Left renal cortex interstitium (tissue), 4 donors: ENCODE measurements at regions not wholly inside any gene's neighbourhood (a gene's known extent, or its start where the extent isn't known, plus 50 kb on each side); places are given as distances from the start of the nearest gene placed in this dataset.

Experiments used
- DNase-seq, 4 donors: peaks; one replicate each; pipeline ENCODE4 v3.0.0-alpha.2; 2013; ENCODE audit warnings: low read depth in 4 of 4, low spot score in 2 of 4, missing footprints in 1 of 4

DNA sequence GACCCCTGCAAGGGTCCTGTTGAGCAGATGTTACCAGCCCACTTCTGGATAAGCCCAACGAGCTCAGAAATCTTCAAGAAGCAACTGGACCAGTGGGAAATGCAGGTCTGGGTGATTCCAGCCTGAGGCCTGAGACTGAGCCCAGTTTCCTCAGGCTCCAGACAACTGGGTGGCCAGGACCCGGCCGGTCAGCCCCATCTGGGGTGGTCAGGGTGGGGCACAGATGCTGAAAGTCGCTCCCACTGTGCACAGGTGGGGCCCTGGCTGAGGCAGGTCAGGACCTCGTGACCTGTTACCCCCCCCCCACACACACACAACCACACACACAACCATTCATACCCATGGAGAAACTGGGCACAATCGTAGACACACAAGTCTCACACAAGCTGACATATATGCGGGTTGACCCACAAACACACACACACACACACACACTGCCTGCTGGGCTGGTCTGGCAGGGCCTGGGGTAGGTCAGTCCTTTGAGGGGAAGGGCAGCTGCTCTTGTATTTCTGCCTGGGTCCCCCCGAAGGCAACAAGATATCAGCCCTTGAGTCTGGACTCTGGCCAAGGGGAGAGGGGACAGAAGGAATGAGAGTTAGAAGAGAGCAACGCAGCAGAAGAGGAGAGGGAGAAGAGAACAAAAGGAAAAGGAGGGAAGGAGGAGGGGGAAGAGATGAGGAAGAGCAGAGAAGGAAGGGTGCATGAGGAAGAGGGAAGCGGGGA lies 99.0 kb upstream of the CDH5 start:
- DNase-seq: no peak

DNA sequence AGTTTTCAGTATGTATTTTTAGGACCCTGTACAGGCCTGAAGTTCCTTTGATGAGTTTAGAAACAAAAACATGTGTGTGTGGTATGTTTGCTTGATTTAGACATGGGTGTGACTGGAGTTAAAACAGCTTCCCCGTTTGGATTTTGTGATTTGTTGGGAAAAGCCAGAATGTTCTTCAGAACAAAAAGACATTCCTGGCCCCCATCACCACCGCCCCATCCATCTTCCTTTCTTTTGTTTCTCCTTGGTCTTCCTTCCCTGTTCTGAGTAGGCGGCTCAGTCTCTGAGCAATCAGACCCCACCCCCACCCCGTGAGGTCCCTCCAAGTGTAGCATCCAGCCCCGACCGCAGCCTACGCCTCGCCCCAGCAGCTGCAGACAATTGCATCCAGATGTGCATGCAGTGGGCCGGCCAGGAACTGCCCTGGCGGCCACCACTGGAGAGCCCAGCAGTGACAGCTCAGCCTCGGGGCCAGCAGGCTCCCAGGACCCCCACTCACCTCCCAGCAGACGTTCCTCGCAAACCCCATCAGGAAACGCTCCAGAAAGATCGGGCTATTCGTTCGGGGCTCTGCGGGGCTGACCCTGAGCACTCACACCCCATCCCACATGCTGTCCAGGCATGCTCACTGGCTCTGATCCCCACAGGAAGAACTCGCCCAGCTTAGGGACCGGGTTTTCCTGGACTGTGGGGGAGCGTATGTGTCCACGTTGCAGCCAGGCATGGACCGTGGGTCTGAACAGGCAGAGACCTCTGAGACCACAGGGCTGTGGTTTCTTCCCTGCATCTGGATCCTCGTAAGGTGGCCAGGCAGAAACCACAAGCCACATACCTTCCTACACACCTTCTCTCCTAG lies 99.8 kb upstream of the CDH5 start:
- peak in 1 of 4 donors; percentile 59 for DNase-seq

DNA sequence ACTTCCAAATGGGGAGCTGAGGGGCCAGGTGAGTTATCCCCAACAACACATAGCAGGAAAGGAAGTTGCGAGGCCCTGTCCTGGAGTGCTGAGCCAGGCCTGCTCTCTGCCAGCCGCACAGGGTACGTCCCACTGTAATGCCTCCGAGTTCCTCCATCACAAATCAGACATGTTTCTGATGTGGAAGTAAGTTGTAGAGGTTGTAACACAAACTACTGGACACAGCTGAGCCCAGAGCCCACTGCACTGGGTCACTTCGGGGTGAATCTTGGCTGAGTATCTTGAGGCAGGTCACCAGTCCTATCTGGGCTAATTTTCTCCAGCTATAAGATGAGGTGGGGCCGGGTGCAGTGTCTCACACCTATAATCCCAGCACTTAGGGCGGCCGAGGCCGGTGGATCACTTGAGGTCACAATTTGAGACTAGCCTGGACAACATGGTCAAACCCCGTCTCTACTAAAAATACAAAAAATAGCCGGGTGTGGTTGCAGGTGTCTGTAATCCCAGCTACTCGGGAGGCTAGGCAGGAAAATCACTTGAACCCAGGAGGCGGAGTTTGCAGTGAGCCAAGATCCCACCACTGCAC lies 100.8 kb upstream of the CDH5 start:
- DNase-seq: no peak

GRCh38 chr16:66265048-66265415 lies 101.5 kb upstream of the CDH5 start:
- DNase-seq: no peak

DNA sequence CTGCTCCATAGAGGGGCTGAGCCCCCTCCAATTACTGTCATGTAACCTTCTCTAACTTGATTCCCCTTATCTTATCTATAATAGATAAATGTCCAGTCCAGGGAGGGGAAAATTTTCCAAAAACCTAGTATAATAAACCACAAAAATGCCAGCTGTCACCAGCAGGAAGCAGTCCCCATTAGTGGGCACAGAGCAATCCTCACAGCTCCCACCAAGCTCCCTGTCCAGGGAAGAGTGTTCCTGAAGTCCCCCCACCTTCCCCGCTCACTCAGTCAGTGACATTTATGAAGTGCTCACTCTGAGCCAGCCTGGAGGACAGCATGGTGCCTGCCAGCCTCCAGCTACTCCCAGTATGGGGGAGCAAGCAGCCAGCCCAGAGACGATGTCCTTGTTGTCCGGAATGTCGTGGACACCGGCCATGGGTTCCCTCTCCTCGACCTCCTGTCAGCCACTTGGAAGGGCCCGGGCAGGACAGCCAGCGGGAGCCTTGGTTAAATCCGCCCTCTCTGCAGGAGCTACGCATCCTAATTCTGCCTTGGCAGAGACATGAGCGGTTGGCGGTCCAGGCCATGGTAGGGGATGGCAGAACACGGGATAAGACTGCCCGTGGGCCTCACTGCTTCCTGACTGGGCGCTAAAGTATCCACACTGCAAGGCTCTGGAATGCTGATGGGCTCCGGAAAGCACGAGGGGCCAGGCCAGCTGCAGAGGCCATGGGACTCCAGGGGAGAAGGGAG lies 102.0 kb upstream of the CDH5 start:
- DNase-seq: no peak

DNA sequence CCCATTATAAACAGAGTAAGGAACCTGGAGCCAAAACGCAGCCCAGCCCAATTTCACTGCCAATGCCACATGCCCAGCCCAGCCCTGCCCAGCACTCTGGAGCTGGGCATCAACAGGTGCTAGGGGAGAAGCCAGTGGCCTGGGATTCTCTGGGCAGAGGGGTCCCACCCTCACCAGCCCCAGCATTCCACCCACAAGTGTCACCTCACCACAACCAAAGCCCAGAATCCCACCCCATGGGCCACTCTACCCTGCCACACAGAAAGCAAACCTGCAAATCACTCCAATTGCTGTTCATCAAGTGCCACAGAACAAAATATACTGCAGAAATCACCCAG lies 102.5 kb upstream of the CDH5 start:
- no peak for DNase-seq

- DNase-seq: no peak
These were observed 103.1 kb upstream of the CDH5 start for GRCh38 chr16:66263168-66263972.

GRCh38 chr16:66262253-66263167 lies 104.0 kb upstream of the CDH5 start:
- DNase-seq: no peak

DNA sequence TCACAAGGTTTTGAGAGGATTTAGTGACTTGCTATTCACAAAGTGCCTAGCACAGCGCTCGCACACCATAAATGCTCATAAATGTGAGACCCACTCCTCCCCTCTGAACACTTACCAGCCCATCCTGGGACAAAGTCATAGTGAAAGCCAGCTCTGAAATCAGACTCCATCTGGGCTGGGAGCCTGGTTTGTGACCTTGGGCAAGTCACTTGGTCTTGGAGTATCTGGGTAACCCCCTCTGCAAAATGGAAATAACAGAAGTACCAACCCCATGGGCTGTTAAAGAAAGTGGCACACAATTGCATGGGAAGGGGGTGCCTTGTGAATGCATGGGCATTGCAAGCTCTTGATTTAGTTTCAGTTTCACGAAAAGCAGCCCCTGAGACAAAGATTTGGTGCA lies 104.7 kb upstream of the CDH5 start:
- no peak for DNase-seq

DNA sequence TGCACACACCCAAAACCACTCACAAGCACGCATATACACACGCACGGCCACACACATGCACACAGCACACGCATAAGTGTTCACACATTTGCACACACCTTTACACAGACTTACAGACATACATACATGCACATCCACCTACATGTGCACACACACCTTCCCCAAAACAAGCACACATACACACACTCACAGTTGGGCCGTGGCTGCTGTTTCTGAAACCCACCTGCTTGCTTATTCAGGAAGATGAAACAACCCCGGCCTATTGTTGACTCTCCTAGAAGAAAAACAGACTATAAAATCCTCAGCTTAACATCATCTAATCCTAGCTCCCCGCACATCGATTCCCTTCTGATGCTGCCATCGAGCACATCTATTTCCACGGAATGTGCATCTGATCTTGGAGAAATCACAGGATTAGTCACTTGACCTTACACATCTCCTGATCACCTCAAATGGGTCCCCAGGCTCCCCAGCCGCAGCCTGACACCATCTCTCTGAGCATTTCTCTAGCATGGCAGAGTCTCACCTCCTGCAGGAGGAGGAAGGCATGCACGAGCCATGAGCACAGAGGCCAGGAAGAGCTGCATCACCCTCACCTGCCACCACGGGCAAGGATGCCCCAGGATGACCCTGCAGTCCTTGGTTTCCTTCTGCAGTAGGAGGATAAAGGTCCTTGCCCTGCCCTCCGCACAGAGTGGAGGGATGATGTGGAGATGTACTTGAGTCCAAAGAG lies 105.8 kb upstream of the CDH5 start:
- no peak for DNase-seq

GRCh38 chr16:66258916-66259845 lies 107.3 kb upstream of the CDH5 start:
- DNase-seq: no peak

DNA sequence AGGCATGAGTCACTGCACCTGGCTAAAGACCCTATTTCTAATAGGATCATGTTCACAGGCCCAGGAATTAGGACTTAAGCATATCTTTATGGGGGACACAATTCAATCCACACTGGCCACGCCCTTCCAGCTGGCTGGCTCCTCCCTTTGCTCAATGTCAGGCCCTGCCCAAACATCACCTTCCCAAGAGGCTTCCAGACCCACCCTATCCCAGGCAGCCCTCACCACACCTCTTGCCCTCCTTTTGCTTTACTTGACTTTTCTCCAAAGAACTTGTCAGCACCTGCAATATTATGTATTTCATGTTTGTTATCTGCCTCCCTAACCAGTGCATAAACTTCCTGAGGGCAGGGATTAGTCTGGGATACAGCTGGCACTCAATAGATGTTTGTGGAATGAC lies 109.6 kb upstream of the CDH5 start:
- no peak for DNase-seq

GRCh38 chr16:66255647-66256046 lies 110.8 kb upstream of the CDH5 start:
- DNase-seq: no peak

DNA sequence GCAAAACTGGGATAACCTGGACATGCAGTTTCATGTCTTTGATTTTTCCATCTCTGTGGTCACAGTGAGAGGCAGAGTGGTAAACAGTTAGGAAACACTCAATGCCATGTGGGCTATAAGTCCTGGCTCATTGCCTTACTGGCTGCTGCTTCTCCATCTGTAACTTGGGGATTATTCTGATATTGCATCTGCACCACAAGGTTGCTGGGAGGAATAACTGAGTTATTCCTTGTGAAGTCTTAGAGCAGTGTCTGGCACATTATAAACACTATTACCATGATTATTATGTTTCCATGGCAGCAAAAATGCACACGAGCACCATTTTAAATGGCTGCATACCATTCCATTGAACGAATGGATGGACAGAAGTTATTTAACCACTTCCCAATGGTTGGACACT lies 111.7 kb upstream of the CDH5 start:
- no peak for DNase-seq

- no peak for DNase-seq
These were observed 112.4 kb upstream of the CDH5 start for GRCh38 chr16:66254106-66254505.

GRCh38 chr16:66251476-66252160 lies 114.9 kb upstream of the CDH5 start:
- DNase-seq: no peak
